OCI-LY7 (cell line): ENCODE measurements at regions not wholly inside any gene's neighbourhood (a gene's known extent, or its start where the extent isn't known, plus 50 kb on each side); places are given as distances from the start of the nearest gene placed in this dataset.

Experiments
- BruUV-seq: library from RNA; stranded (reverse); fragments of 400-500 nt; replicated peaks from 2 replicates; lab custom pipeline; 2021; lab: Mats Ljungman, UMichigan
- CTCF ChIA-PET: fragments of 300-600 bp; sonication (Branson Sonifier 250); formaldehyde crosslinking; loops from one replicate; lab custom pipeline; 2022; ENCODE audit warnings: antibody characterized with exemption; ENCODE audit not compliant: unreplicated experiment; lab: Charles Lee
- POLR2A ChIA-PET: fragments of 300-600 bp; sonication (Branson Sonifier 250); formaldehyde crosslinking; loops from one replicate; lab custom pipeline; 2022; ENCODE audit warnings: antibody characterized with exemption; lab: Charles Lee
- DNase-seq: peaks from one replicate; pipeline ENCODE4 v3.0.0-alpha.2; 2015; ENCODE audit warnings: low spot score
- H2AFZ ChIP-seq: fragments of 200-600 bp; sonication (generic), shearing (Covaris generic); 2 replicates; pipeline ENCODE4 v1.6.1; 2014; ENCODE audit warnings: mild to moderate bottlenecking, antibody characterized with exemption, low read length, moderate library complexity
- H3K27ac ChIP-seq: fragments of 200-600 bp; sonication (generic); 2 replicates; pipeline ENCODE4 v1.5.1; 2014; ENCODE audit warnings: mixed run types, low read depth, mild to moderate bottlenecking, moderate library complexity, low read length, inconsistent platforms; ENCODE audit not compliant: poor library complexity, severe bottlenecking
- H3K36me3 ChIP-seq: fragments of 200-600 bp; sonication (generic); 2 replicates; pipeline ENCODE4 v1.6.1; 2014; ENCODE audit warnings: mild to moderate bottlenecking, antibody characterized with exemption, low read length, moderate library complexity, mixed read lengths; ENCODE audit not compliant: insufficient read depth
- H3K4me1 ChIP-seq: fragments of 200-600 bp; sonication (generic); 2 replicates; pipeline ENCODE4 v1.5.1; 2014; ENCODE audit warnings: mild to moderate bottlenecking, low read length; ENCODE audit not compliant: insufficient read depth, poor library complexity, severe bottlenecking
- H3K4me2 ChIP-seq: fragments of 200-600 bp; sonication (generic); 2 replicates; pipeline ENCODE4 v1.6.1; 2014; ENCODE audit warnings: mild to moderate bottlenecking, low read length
- H3K4me3 ChIP-seq: fragments of 200-600 bp; sonication (generic); 2 replicates; pipeline ENCODE4 v1.5.1; 2014; ENCODE audit warnings: mild to moderate bottlenecking, low read depth, low read length; ENCODE audit not compliant: poor library complexity, severe bottlenecking
- H3K79me2 ChIP-seq: fragments of 200-600 bp; sonication (generic); 2 replicates; pipeline ENCODE4 v1.6.1; 2016; ENCODE audit warnings: low read depth, mild to moderate bottlenecking, low read length, moderate library complexity, mixed read lengths; ENCODE audit not compliant: insufficient read depth
- H3K9me2 ChIP-seq: fragments of 200-600 bp; sonication (generic); 2 replicates; pipeline ENCODE4 v1.6.1; 2016; ENCODE audit warnings: mild to moderate bottlenecking, low read length, mixed read lengths; ENCODE audit not compliant: insufficient read depth
- H3K9me3 ChIP-seq: fragments of 200-600 bp; sonication (generic); 2 replicates; pipeline ENCODE4 v1.6.1; 2014; ENCODE audit warnings: mild to moderate bottlenecking, mixed run types, low read length, mixed read lengths
- H4K20me1 ChIP-seq: fragments of 200-600 bp; sonication (generic); 2 replicates; pipeline ENCODE4 v1.6.1; 2014; ENCODE audit warnings: mild to moderate bottlenecking, antibody characterized with exemption, low read length, moderate library complexity, mixed read lengths; ENCODE audit not compliant: insufficient read depth
- CTCF ChIP-seq: fragments of 200-600 bp; sonication (generic); conservative IDR thresholded peaks from 2 replicates; pipeline ENCODE4 v1.5.1; 2014; ENCODE audit warnings: mild to moderate bottlenecking, antibody characterized with exemption, low read length, moderate library complexity, mixed read lengths
- EZH2phosphoT487 ChIP-seq: fragments of 200-600 bp; sonication (generic); IDR thresholded peaks from 2 replicates; pipeline ENCODE4 v1.6.1; 2018; ENCODE audit warnings: low read depth, borderline replicate concordance, mild to moderate bottlenecking, mixed run types, antibody characterized with exemption, low read length, moderate library complexity, mixed read lengths
- intact Hi-C: fragments of 100-400 bp; cut with micrococcal nuclease; formaldehyde crosslinking; loops from one replicate; pipeline ENCODE4 v1.10.0; 2022; ENCODE audit not compliant: unreplicated experiment

- intact Hi-C loops, result no loop called here
Observed at GRCh38 chr7:19427944-19428343, 280.9 kb downstream of the POLR1F start.

GRCh38 chr7:19421861-19422260 lies 276.6 kb upstream of the FERD3L start:
- CTCF ChIA-PET, result no interaction called here
- Histone ChIP-seq H3K9me2 (no peaks in the 10 kb centered on the region), H2AFZ (no peak overlapping the region), H3K4me2 (no peak overlapping the region), H3K27ac (no peak overlapping the region), H3K36me3 (no peaks in the 10 kb centered on the region), H3K79me2 (no peaks in the 10 kb centered on the region), H3K4me3 (no peak overlapping the region), H3K9me3 (no peaks in the 10 kb centered on the region), H4K20me1 (no peaks in the 10 kb centered on the region), H3K4me1 (no peaks in the 10 kb centered on the region)
- intact Hi-C loops, result no loop called here
- TF ChIP-seq EZH2phosphoT487 (no peak), CTCF (no peak)
- BruUV-seq, result no TSS peak
- DNase-seq, result no peak
- POLR2A ChIA-PET, result interaction anchor here (0.5 to 0.9 kb wide), 3 partner anchors 39 to 324 kb away, joined by 3 read pairs; no protein-coding TSS in a partner anchor

More at GRCh38 chr7:19427944-19428343, 280.9 kb downstream of the POLR1F start:
- BruUV-seq, result no TSS peak
- ChIA-PET CTCF (no interaction called here), POLR2A (no interaction called here)
- Histone ChIP-seq H3K4me1 (no peaks in the 10 kb centered on the region), H3K4me3 (no peak overlapping the region), H3K4me2 (no peak overlapping the region), H3K36me3 (no peaks in the 10 kb centered on the region), H3K27ac (no peak overlapping the region), H3K9me2 (no peaks in the 10 kb centered on the region), H4K20me1 (no peaks in the 10 kb centered on the region), H2AFZ (no peak overlapping the region), H3K9me3 (no peaks in the 10 kb centered on the region), H3K79me2 (no peaks in the 10 kb centered on the region)
- TF ChIP-seq EZH2phosphoT487 (no peak), CTCF (no peak)
- DNase-seq, result no peak

- no peak for DNase-seq
- ChIA-PET POLR2A (no interaction called here), CTCF (no interaction called here)
- H4K20me1 ChIP-seq, result no peaks in the 10 kb centered on the region
- intact Hi-C loops, result no loop called here
- H2AFZ ChIP-seq, result no peak overlapping the region
- H3K36me3 ChIP-seq, result no peaks in the 10 kb centered on the region
- H3K9me2 ChIP-seq, result no peaks in the 10 kb centered on the region
- H3K9me3 ChIP-seq, result no peaks in the 10 kb centered on the region
- H3K27ac ChIP-seq, result no peak overlapping the region
- no peaks in the 10 kb centered on the region for H3K4me1 ChIP-seq
- no peak overlapping the region for H3K4me2 ChIP-seq
- no TSS peak for BruUV-seq
- H3K79me2 ChIP-seq, result no peaks in the 10 kb centered on the region
- no peak overlapping the region for H3K4me3 ChIP-seq
- TF ChIP-seq EZH2phosphoT487 (no peak), CTCF (no peak)
Observed at GRCh38 chr7:19417231-19417630, 272.0 kb upstream of the FERD3L start.
